NAMALWA (cell line): ENCODE measurements at regions not wholly inside any gene's neighbourhood (a gene's known extent, or its start where the extent isn't known, plus 50 kb on each side); places are given as distances from the start of the nearest gene placed in this dataset.
"Not testable (repeated sequence)": the region's sequence is repeated elsewhere in the genome, so short reads cannot be mapped to it uniquely, and the experiment has no call there.

Source experiments
- DNase-seq: peaks from one replicate; pipeline ENCODE4 v3.0.0-alpha.2; 2015; ENCODE audit warnings: low spot score

DNA sequence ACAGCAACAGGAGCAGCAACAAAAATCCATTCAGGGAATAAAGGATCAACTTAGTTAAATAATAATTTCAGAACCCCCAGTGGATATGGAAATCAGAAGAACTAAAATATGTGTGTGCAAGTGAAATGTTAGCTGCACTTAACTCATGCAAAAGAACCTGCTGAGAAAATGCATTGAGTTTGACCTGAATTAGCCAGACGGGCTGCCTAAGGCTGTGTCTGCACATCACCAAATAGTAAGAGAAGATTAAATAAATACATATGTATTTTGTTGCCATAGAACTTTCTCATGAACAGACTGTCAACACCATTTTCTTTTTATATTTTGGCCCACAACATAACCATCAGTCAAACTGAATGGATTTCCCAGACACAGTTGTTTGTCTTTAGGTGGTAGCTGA is 262.0 kb upstream of the PIK3C3 start:
- DNase-seq: no peak

DNA sequence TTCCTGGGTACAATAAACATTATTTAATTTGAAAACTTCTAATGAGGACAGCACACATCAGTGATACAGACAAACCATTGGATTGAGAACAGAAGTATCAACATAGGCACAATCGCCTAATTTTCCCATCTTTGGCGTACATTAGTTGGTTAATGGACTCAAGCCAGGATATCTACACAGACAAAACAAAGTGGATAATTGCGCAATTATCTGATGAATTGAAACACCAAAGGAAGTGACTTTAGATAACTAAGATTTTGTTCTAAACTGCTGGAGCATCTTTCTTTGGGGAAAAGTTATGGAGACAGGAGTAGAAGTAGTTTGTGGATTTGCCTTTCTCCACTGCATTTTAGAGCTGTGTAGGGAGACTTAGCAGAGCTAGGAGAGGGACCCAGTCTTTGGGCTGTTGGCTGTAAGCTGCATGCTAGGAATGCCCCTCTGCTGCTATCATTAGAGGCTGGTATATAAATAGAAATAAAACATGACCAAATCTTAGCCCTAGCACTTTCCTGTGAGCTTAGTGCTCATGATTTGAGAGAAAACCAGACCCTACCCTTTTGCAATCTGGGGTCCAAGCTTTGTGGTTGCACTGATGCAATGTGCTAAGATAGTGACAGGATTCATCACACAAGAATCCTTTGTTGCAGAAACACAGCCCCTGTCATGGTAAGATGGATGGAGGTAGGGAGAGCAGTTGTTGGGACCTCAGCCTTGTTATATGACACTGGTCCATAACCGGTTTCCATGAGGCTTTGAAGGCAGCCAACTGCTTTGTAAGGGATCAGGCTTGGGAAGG is 264.5 kb upstream of the PIK3C3 start:
- no peak for DNase-seq

DNA sequence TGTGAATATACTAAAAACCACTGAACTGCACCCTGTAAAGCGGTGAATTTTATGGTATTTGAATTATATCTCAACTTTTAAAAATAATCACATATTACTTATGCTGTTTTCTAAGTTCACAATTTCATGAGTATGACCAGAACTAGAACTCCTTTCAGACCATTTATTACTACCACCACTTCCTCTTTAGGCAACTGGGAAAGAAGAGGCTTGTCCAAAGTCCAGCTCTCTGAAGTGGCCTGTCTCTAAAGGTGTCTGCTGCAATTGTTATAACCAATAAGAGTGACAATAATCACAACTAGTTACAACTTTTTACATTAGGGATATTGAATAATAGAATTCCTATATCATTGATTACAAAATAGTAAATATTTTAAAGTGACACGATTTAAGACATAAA is 267.9 kb upstream of the PIK3C3 start:
- no peak for DNase-seq

DNA sequence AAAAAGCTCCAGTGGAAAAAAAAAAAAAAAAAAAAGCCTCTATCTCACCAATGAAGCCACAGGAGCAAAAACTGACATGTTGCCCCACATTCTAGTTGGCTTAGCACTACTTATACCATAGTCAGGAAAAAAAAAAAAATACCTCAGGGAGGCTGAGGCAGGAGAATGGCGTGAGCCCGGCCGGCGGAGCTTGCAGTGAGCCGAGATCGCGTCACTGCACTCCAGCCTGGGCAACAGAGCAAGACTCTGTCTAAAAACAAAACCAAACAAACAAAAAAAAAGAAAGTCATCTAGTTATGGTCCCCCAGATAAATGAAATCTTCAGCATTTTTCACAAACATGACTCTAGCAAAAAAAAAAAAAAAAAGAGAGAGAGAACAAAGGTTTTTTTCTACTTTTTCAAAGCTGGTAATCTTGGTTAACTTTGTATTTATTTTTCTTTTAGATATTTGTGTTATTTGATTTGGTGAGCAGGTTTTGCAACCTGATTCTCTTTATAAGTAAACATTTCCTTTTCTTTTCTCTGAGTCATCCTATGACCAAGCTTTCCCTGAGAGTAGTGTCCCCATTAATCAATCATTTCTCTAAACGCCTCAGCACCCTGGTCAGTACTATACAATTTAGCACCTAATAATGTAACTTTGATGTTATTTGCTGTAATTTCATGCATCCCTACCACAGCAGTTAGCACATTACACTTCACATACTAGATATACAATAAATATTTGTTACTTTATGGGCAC is 273.7 kb upstream of the PIK3C3 start:
- no peak for DNase-seq

DNA sequence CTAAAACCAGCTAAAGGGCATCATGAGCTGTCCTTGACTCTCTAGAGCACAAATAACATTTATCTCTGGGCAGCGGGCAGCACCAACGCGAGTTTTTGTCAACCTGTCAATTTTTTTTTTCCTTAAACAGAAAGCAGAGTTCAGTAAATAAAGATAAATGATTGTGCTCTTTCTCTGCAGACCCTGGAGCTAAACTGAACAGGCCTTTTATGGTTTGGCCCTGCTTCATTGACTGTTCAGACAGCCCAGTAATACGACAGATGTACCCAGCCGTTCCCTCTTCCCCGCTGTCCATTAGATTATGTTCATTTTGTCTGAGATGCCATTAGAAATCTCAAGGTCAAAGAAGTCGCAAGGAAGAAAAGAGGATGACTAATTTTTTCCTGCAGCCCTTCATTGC is 280.5 kb upstream of the PIK3C3 start:
- no peak for DNase-seq

DNA sequence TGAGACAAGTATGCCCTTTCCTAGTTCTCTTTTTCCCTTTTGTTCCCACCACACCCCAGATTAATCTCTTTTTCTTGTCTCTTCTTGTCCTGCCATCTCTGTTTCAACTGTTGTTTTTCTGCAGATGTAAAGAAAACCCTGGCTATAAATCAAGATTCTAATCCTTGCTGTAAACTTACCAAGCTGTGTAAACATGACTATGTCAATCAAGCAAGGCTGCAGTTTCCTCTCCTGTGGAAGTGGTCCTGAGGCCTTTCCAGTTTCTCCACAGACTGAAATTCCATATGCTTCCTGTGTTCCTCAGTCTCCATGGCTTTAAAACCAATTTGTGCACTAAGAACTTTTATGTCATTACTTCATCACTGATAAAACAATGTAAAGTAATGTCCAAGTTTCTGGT is 288.8 kb upstream of the PIK3C3 start:
- DNase-seq: no peak

DNA sequence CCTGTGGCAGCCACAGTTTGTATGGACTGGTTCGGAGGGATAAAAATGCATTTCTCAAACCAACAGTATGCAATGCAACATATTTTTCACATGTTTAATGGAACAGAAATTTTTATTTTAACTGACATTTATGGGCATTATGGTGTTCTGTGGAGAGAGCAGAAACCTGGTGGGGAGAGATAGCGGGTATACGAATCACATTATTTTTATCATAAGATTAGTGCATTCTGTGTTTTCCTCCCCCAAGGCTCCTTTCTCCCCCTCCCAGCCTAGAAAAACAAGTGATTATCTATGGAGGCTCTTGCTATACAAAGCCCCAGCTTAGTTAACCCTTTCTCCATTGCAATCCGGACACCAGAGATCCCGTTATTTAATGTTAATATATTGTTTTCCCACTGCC is 289.8 kb upstream of the PIK3C3 start:
- DNase-seq: no peak

DNA sequence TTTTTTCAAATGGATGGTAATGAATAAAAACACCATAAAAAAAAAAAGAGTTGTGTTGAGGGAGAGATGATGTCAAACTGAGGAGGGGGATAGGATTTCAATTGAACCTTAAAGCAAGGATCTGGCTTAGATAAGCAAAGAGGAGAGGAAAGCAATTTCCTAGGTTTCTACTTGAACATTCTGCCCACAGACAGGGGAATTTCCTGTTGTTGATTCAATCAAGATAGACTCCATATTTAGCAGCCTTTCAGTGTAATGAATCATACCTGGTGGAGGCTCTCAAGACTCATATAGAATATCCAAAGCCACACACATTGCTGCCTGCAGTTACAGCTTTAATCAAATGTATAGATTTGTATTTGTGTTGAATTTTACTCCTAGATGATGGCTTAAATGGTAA is 294.4 kb upstream of the PIK3C3 start:
- DNase-seq: no peak

DNA sequence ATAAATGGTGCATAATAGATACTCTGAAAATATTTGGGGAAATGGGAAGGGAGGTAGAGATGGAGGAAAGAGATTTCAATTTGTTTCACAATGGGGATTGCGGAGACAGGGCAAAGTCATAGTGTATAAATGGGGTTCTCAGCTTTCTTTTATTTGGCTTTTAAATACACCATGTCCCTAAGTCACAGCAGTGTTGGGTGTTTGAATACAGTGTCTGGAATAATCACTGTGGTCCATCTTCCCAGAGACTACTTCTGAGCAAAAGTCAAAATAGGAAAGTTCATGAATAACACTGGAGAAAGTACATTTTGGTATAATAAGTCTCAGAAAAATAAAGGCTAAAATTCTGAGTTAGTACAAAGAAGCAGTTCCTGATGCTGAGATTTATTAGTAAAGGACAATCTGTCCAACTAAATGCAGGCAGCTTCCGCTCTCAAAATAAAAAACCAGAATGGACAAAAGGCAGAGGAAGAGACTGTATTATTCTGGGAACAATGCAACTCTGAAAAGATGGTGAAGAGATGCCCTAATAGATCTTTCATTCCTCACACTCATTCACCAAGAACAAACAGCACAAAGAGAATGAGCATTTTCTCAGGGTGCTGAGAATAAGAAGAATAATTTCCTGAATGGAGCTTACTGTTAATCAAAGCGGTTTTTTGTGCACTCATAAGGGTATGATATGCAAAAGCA is 295.4 kb upstream of the PIK3C3 start:
- DNase-seq: no peak

DNA sequence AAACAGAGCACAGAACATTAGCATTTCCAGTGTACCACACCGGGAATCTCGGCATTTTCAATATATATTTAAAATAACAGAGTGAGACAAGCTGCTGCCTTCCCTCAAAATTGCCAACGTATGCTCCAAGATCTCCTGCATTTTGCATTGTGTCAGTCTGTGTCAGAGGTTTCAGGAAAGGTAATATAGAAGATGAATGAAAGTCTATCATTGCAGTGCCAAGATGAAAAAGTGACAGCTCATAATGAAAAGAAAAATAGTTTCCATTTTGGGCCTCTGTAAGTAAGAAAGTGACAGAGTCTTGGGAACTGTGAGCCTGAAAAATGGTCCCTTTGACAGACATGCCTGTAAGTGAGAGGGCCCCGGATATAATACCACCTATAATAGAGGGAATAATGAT is 297.8 kb upstream of the PIK3C3 start:
- no peak for DNase-seq

DNA sequence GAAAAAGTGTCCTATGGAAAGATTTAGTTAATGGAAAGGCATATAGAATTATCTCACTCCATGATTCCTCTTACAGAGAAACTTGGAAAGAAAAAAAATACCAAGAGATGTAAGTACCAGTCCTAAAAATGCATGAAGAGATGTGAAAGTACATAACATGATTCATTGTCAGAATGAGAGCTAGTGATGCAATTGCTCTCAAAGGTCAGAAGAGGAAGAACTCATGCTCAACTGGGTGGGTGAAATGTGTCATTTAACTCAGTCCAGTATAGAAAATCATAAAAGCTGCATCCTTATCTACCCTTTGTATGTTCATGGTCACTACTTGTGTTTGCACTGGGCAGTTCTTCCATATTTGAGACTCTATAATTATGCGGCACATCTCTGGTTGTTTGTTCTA is 300.0 kb upstream of the PIK3C3 start:
- no peak for DNase-seq

DNA sequence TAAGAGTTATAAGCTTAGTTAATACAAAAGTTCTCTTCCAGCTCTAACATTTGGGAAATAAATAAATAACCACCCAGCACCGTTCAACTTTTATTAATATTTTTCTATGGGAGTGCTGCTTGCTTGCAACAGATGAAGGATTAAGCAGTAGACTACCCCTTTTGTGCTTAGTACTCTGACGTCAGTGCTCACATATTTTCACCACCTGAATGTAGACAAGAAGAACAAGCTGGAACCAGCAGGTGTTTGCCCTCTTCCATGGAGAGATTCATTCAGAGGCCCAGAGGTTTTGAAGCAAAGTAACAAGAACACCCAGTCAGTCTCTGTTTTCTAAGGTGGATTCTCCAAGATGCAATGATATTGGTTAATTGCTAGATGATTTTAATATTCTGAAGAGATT is 307.1 kb upstream of the PIK3C3 start:
- no peak for DNase-seq

DNA sequence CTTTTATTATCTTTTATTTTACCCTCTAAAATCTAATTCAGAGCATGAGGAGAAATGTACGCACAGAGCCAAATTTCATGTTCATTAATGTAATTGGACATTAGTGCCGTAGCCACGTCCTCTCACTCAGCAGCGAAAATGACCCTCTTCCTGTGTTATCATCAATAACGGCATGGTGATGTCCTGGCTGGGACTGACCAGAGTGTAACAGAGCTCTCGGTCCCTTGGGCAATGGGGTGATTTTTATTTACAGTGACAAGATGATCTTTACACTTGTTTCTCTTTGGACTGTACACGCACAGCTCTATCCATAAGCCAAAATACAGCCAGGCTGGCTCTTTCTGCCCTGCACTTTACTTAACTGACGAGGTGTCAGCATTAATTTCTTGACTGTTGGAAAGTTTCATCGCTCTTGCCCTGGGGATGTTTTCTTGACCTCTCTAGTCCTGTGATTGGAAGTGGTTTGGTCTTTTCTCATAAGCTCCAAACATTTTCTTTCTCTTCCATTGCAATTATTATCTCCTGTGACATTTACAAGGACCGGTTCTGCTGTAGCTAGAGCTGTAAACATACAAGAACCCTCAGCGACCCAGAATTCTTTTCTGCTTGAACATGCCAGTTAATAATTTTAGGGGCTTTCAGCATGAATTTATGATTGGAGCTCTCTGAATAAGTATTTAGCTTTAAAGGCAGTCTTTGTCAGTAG is 308.0 kb upstream of the PIK3C3 start:
- DNase-seq: no peak

DNA sequence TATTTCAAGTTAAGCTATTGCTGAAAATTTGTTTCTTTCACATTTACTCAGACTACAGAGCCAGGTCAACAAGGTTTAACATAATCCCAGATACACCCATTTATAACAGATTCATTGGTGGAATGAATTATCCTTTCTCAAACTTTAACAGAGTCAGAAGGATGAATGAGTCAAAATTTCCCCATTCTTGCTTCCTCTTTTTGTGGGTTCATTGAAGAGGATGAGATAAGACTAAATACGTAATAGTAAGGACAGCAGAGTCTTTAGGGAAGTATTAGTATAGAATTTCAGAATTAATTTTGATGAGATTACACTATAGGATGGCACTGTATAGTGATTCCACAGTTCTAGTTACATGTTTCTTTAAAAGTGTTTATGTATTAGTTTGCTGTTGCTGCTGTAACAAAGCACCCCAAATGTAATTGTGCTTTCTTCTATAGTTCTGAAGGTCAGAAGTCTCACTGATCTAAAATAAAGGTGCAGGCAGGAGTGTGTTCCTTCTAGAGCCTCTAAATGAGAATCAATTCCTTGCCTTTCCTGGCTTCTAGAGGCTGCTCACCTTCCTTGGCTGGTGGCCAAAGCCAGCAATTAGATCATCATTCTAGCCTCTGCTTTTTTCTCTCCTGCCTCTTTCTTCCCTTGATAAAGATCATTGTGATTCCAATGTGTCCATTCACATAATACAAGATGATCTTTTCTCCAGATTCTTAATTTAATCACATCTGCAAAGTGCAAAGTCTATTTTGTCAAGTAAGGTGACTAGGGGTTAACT is 309.3 kb upstream of the PIK3C3 start:
- peak; percentile 3 for DNase-seq

DNA sequence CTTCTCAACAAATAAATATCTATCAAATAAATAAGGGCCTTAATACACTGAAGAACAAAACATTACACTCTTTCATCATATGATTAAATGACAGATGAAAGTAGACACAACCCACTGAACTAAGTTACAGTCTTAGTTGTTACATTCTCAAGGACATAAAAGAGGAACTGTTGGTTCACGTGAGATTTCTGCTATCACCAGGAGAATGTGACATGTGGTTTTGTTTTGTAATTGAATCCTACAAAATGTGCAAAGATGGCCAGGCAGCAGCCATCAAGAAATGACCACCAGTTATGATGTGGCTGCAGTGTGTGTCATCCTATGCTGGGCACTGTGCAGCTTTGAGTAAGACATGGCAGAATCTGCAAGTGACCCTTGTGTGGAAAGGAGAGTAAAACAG is 310.6 kb upstream of the PIK3C3 start:
- no peak for DNase-seq

DNA sequence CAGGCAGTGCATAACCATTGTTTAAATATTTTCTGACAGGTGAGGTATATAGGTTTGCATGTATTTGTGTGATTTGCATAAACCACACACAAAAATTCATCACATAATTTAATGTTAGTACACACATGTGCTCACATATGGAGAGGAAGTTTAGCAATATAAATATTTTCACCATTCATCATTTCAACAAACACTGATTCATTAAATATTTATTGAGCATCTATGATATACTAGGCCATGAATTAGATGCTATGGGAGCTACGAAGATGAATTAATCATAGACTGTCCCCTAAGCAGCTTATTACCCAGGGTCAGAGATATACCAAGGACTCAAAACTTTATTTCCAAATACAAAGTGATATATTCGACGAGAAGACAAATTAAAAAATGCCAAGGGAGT is 311.6 kb upstream of the PIK3C3 start:
- no peak for DNase-seq

DNA sequence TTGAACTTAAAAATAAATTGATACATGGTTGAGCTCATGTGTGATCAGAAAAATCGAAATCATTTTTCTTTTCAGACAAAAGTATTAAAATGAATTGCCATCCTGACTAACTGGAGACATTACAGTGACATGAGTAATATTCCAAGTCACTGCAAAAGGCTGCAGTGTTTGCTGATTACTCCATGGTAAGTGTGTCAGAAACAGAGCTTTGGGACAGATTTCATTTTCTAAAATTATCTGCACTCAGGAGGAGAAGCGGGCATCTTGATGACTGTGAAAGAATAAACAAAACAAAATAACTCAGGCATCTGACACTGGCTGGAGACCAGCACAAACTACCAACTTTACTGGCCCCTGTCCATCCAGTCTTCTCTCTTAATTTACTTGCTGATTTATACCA is 312.3 kb upstream of the PIK3C3 start:
- no peak for DNase-seq

DNA sequence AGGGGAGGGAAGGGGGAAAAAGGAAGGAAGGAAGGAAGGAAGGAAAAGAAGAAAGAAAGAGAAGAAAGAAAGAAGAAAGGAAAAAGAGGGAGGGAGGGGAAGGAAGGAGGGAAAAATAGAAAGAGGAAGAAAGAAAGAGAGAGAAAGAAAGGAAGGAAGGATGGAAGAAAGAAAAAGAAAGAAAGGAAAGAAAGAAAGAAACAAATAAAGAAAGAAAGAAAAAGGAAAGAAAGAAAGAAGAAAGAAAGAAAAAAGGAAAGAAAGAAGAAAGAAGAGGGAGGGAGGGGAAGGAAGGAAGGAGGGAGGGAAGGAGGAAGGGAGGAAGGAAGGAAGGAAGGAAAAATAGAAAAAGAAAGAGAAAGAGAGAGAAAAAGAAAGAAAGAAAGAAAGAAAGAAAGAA is 315.8 kb upstream of the PIK3C3 start:
- no peak for DNase-seq

DNA sequence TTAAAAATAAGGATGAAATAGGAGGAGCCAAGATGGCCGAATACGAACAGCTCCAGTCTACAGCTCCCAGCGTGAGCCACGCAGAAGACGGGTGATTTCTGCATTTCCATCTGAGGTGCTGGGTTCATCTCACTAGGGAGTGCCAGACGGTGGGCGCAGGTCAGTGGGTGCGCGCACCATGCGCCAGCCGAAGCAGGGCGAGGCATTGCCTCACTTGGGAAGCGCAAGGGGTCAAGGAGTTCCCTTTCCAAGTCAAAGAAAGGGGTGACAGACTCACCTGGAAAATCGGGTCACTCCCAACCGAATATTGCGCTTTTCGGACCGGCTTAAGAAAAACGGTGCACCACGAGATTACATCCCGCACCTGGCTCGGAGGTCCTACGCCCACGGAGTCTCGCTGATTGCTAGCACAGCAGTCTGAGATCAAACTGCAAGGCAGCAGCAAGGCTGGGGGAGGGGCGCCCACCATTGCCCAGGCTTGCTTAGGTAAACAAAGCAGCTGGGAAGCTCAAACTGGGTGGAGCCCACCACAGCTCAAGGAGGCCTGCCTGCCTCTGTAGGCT is 323.2 kb upstream of the PIK3C3 start:
- not testable (repeated sequence) for DNase-seq

DNA sequence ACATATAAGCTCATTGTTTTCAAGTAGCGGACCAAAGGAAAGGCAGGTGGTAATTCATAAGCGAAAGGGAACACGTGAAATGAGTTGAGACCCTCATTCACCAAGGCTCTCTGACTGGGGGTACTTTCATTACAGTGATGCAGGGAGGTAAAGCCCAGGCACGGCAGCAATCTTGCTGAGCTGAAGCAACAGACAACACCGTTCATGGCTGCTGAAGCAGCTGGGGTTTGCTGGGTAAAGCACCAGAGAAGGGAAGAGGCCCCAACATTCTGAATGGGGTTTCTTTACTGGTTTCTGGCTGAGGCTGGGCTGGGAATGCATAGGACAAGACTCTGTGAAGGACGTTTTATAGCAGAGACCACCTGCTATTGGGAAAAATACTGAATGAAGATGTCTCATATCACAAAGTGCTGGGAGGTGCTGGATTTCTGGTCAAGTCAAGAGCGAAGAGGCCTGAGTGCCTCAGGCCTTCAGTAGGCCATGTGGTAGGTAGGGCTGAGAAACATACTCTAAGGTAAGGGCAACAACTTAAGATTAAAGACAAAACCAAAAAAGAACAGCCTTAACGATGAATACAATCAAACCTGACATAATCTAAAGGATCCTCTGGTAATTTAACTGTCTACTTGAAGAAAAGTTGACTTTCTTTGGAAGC is 324.7 kb upstream of the PIK3C3 start:
- DNase-seq: no peak

DNA sequence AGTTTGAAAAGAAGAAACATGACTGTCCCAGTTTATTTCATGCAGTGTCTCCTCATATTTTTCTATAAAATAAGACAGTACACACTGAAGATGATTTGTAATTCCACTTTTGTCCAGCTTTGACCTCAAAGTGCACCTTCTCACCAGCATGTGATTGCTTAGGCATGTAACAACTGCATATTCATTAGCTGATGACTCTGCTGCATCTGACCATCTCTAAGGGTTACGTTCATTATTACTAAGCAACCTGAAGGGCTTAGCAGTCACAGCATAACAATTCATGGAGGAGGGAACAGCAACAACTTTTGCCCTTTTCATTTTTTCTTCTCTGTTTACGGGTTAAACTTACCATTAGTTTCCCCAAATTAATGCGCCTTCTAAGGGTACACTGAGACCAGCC is 330.6 kb upstream of the PIK3C3 start:
- DNase-seq: no peak
